K562 (cell line): ENCODE measurements at regions not wholly inside any gene's neighbourhood (a gene's known extent, or its start where the extent isn't known, plus 50 kb on each side); places are given as distances from the start of the nearest gene placed in this dataset.

Source experiments
- ATAC-seq: fragments of 200-7000 bp; cut with Tn5 transposase; 3 replicates; pipeline ENCODE4 v1.9.1; 2020; ENCODE audit warnings: moderate library complexity
- BruUV-seq: library from RNA; stranded (reverse); fragments of 400-500 nt; replicated peaks from 2 replicates; lab custom pipeline; 2021; lab: Mats Ljungman, UMichigan
- CTCF ChIA-PET: fragments of 300-600 bp; formaldehyde crosslinking; extraction: SDS; loops from one replicate; lab custom pipeline; 2021; ENCODE audit warnings: low intra/inter-chr PET ratio; lab: Yijun Ruan, JAX
- POLR2A ChIA-PET: fragments of 300-600, 350-650 bp; sonication (Branson Sonifier 250); formaldehyde crosslinking; extraction: SDS; loops from one replicate; lab custom pipeline; 2021; ENCODE audit warnings: antibody characterized with exemption, inconsistent platforms; lab: Yijun Ruan, JAX
- DNase-seq, 4 experiments: peaks; one replicate each; pipeline versions ENCODE4 v3.0.0 to v3.0.0-alpha.2; 2011 to 2018; ENCODE audit warnings: low spot score in 3 of 4, mixed read lengths in 3 of 4; ENCODE audit errors: extremely low read depth in 1 of 4
- FAIRE-seq: peaks from 2 replicates; lab custom pipeline; 2011; peaks lifted over from hg19 to GRCh38; lab: Jason Lieb, UNC
- H2AFZ ChIP-seq: 2 replicates; pipeline ENCODE4 v1.6.0; 2011; ENCODE audit warnings: low read depth, low read length, control low read depth, inconsistent platforms
- H3K27ac ChIP-seq: fragments of 200-600 bp; 3 replicates; pipeline ENCODE4 v1.8.0; 2011; ENCODE audit warnings: low read depth, mild to moderate bottlenecking, control low read depth, inconsistent platforms, low read length, moderate library complexity, mixed read lengths; ENCODE audit errors: extremely low read depth
- H3K27me3 ChIP-seq, 2 experiments: fragments of 300-600 bp in 1 of 2; 2 replicates in 1 of 2; 3 replicates in 1 of 2; pipeline versions ENCODE4 v1.6.0 to v1.8.0; 2011; ENCODE audit warnings: inconsistent platforms in 2 of 2, low read length in 2 of 2, mild to moderate bottlenecking in 1 of 2, mixed read lengths in 1 of 2, moderate library complexity in 1 of 2; ENCODE audit not compliant: control insufficient read depth in 2 of 2, insufficient read depth in 2 of 2
- H3K36me3 ChIP-seq: fragments of 300-600 bp; 3 replicates; pipeline ENCODE4 v1.8.0; 2011; ENCODE audit warnings: mild to moderate bottlenecking, low read length, inconsistent platforms; ENCODE audit not compliant: control insufficient read depth, insufficient read depth
- H3K4me1 ChIP-seq, 2 experiments: fragments of 200-600 bp in 1 of 2; replicated peaks in 1 of 2; 2 replicates in 1 of 2; 3 replicates in 1 of 2; pipeline versions ENCODE4 v1.5.1 to v1.8.0; 2011; ENCODE audit warnings: inconsistent platforms in 2 of 2, low read length in 2 of 2, mild to moderate bottlenecking in 1 of 2, mixed read lengths in 1 of 2, moderate library complexity in 1 of 2; ENCODE audit not compliant: control insufficient read depth in 2 of 2, insufficient read depth in 2 of 2
- H3K4me2 ChIP-seq: 2 replicates; pipeline ENCODE4 v1.6.1; 2011; ENCODE audit warnings: low read length, control low read depth, inconsistent platforms, mixed read lengths; ENCODE audit not compliant: insufficient read depth
- H3K4me3 ChIP-seq: fragments of 200-600 bp; sonication (generic), shearing (Covaris generic); 2 replicates; pipeline ENCODE4 v1.5.1; 2016; ENCODE audit warnings: control low read depth, inconsistent platforms
- H3K79me2 ChIP-seq: fragments of 200-600 bp; 3 replicates; pipeline ENCODE4 v1.8.0; 2011; ENCODE audit warnings: low read length, inconsistent platforms; ENCODE audit not compliant: control insufficient read depth, insufficient read depth
- H3K9ac ChIP-seq, 2 experiments: 2 replicates each; pipeline versions ENCODE4 v1.6.0 to v1.6.1; 2011; ENCODE audit warnings: low read depth in 2 of 2, low read length in 2 of 2, control low read depth in 1 of 2, inconsistent platforms in 1 of 2, mild to moderate bottlenecking in 1 of 2, mixed read lengths in 1 of 2; ENCODE audit not compliant: insufficient read depth in 1 of 2
- H3K9me1 ChIP-seq: one replicate; pipeline ENCODE4 v1.6.0; 2011; ENCODE audit warnings: inconsistent platforms, mild to moderate bottlenecking, low read length, moderate library complexity; ENCODE audit not compliant: control insufficient read depth, insufficient read depth
- H3K9me3 ChIP-seq: replicated peaks from 2 replicates; pipeline ENCODE4 v1.5.1; 2011; ENCODE audit warnings: low read depth, low read length, inconsistent platforms; ENCODE audit not compliant: control insufficient read depth, insufficient read depth
- H4K20me1 ChIP-seq: replicated peaks from 2 replicates; pipeline ENCODE4 v1.6.1; 2011; ENCODE audit warnings: low read length, inconsistent platforms, mixed read lengths; ENCODE audit not compliant: control insufficient read depth, insufficient read depth
- PURB ChIP-seq: sonication (generic); formaldehyde crosslinking; IDR thresholded peaks from 2 replicates; pipeline ENCODE4 v1.9.0; 2021; ENCODE audit warnings: low read depth, mild to moderate bottlenecking, missing genetic modification reagents
- RAD21 ChIP-seq, 2 experiments: fragments of 250-450 bp in 1 of 2; fragments of 450-650 bp in 1 of 2; sonication (Bioruptor Pico) in 1 of 2; formaldehyde crosslinking in 1 of 2; IDR thresholded peaks in 1 of 2; conservative IDR thresholded peaks in 1 of 2; 2 replicates each; pipeline versions ENCODE4 v1.4.0 to v1.8.0; 2020 to 2022; ENCODE audit warnings: mild to moderate bottlenecking in 2 of 2, moderate library complexity in 1 of 2
- ZNF561 ChIP-seq: fragments of 450-650 bp; formaldehyde crosslinking; conservative IDR thresholded peaks from 2 replicates; pipeline ENCODE4 v1.4.0; 2020; ENCODE audit warnings: mild to moderate bottlenecking, moderate library complexity
- WGBS: fragments of 100-300 bp; shearing (Covaris generic); methylation state at CpG from one replicate; pipeline ENCODE4 v1.1.6; 2016; ENCODE audit warnings: low coverage, mixed read lengths; ENCODE audit not compliant: insufficient coverage; ENCODE audit errors: missing lambda C conversion rate; 5-methylcytosine and 5-hydroxymethylcytosine counted together
- in situ Hi-C: fragments of 300-500 bp; cut with MboI; formaldehyde crosslinking; loops from 4 replicates; pipeline ENCODE4 v1.15.0; 2018; ENCODE audit warnings: inconsistent platforms, mixed read lengths
- intact Hi-C: fragments of 100-400 bp; cut with micrococcal nuclease; formaldehyde crosslinking; loops from 2 replicates; pipeline ENCODE4 v1.14.2; 2022
- TF ChIP-seq, protein P1 (sequence below): sonication (generic); formaldehyde crosslinking; IDR thresholded peaks from 2 replicates; pipeline ENCODE4 v1.8.1; 2023; ENCODE audit warnings: mild to moderate bottlenecking, missing genetic modification reagents
- TF ChIP-seq, protein P2 (sequence below), 3 experiments: IDR thresholded peaks in 2 of 3; conservative IDR thresholded peaks in 1 of 3; 2 replicates each; pipeline ENCODE4 v1.5.1; 2011 to 2012; ENCODE audit warnings: low read length in 3 of 3, mild to moderate bottlenecking in 3 of 3, control low read depth in 2 of 3, improper control_type of control experiment in 1 of 3, inconsistent platforms in 1 of 3, low read depth in 1 of 3, mixed read lengths in 1 of 3, moderate library complexity in 1 of 3; ENCODE audit not compliant: insufficient read depth in 2 of 3

DNA sequence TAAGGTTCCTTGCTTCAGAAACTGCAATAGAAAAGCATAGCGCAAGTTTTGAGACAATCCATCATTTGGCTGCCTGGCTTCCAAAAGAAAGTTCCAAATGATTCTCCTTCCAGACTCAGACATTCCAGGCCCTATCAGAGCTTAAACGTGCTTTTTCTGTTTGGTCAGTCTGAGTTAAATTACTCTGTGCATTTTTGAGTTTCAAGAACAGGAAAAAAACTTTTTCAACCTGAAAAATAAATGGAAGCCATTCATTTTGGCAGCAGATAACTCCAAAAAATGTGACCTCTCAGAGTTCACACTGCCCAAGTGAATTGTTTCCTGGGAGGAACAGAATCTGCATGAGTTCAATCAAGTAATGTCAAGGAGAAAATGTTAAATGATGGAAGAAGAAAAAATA, 354.2 kb downstream of the CXCL12 start (continued):
- TF ChIP-seq, protein P1, sequence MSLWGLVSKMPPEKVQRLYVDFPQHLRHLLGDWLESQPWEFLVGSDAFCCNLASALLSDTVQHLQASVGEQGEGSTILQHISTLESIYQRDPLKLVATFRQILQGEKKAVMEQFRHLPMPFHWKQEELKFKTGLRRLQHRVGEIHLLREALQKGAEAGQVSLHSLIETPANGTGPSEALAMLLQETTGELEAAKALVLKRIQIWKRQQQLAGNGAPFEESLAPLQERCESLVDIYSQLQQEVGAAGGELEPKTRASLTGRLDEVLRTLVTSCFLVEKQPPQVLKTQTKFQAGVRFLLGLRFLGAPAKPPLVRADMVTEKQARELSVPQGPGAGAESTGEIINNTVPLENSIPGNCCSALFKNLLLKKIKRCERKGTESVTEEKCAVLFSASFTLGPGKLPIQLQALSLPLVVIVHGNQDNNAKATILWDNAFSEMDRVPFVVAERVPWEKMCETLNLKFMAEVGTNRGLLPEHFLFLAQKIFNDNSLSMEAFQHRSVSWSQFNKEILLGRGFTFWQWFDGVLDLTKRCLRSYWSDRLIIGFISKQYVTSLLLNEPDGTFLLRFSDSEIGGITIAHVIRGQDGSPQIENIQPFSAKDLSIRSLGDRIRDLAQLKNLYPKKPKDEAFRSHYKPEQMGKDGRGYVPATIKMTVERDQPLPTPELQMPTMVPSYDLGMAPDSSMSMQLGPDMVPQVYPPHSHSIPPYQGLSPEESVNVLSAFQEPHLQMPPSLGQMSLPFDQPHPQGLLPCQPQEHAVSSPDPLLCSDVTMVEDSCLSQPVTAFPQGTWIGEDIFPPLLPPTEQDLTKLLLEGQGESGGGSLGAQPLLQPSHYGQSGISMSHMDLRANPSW (CRISPR knock-in tag): no peak

DNA sequence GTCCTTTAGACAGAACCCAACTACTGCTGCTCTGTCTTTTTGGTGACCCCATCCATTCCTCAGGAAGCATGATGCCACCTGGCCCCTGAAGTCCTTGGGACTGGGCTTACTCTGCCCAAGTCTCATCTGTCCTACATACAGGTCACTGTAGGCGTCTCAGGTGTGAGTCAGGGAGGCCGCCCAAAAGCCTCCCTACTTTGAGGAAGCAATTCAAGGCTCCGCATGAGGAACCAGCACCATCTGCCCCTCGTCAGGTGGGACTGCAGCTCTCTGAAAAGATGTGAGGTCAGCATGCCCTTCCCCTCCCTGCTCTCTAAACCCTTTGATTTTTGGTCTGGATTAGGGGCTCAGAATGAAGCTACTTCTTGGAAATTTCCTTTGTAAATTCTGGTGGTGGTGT, 354.8 kb downstream of the CXCL12 start:
- no TSS peak for BruUV-seq
- TF ChIP-seq RAD21 (CRISPR knock-in tag; conservative IDR thresholded peaks at IDR 0.05 in 1 of 2, IDR thresholded peaks at IDR 0.05 in 1 of 2): peak in 1 of 2 experiments; percentile 36; a peak in 3 of 4 replicates
- TF ChIP-seq ZNF561: no peak
- TF ChIP-seq, protein P2, sequence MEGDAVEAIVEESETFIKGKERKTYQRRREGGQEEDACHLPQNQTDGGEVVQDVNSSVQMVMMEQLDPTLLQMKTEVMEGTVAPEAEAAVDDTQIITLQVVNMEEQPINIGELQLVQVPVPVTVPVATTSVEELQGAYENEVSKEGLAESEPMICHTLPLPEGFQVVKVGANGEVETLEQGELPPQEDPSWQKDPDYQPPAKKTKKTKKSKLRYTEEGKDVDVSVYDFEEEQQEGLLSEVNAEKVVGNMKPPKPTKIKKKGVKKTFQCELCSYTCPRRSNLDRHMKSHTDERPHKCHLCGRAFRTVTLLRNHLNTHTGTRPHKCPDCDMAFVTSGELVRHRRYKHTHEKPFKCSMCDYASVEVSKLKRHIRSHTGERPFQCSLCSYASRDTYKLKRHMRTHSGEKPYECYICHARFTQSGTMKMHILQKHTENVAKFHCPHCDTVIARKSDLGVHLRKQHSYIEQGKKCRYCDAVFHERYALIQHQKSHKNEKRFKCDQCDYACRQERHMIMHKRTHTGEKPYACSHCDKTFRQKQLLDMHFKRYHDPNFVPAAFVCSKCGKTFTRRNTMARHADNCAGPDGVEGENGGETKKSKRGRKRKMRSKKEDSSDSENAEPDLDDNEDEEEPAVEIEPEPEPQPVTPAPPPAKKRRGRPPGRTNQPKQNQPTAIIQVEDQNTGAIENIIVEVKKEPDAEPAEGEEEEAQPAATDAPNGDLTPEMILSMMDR (IDR thresholded peaks at IDR 0.05 in 2 of 3, conservative IDR thresholded peaks at IDR 0.05 in 1 of 3; ENCODE audit: insufficient read depth in 2 of 3, low read depth in 1 of 3, low read length in 3 of 3): peak in 2 of 3 experiments; percentile 34 to 39; a peak in 3 of 6 replicates
- TF ChIP-seq PURB (CRISPR knock-in tag): no peak
- Histone ChIP-seq H4K20me1 (no peaks in the 10 kb centered on the region), H3K9ac (no peak overlapping the region), H3K36me3 (no peaks in the 10 kb centered on the region), H3K79me2 (no peaks in the 10 kb centered on the region), H3K9me3 (no peaks in the 10 kb centered on the region), H3K4me1 (no peaks in the 10 kb centered on the region), H3K4me2 (no peak overlapping the region), H3K27me3 (no peaks in the 10 kb centered on the region), H2AFZ (no peak overlapping the region), H3K4me3 (no peak overlapping the region), H3K27ac (no peak overlapping the region), H3K9me1 (no peaks in the 10 kb centered on the region)
- WGBS: 2% methylated on average over 4 of the region's 4 CpGs
- DNase-seq (peak in 1 of 4 experiments; percentile 6), ATAC-seq (peak; percentile 70), FAIRE-seq (no peak)
- ChIA-PET CTCF (no interaction called here), POLR2A (interaction anchor here (1.0 kb wide), 1 partner anchor 10 kb away, joined by 4 read pairs; no protein-coding TSS in a partner anchor)
- intact Hi-C loops: no loop called here
- in situ Hi-C loops: no loop called here
